Adrenal gland (tissue), 5 donors: ENCODE measurements at regions not wholly inside any gene's neighbourhood (a gene's known extent, or its start where the extent isn't known, plus 50 kb on each side); places are given as distances from the start of the nearest gene placed in this dataset.

Experiments used
- CTCF ChIP-seq, 6 experiments: fragments of 450-650 bp in 4 of 6; fragments of 200-600 bp in 2 of 6; sonication (generic) in 1 of 6; IDR thresholded peaks; 1 replicate in 5 of 6; 2 replicates in 1 of 6; pipeline versions ENCODE4 v1.5.1 to v1.8.0; 2016 to 2021; ENCODE audit warnings: antibody characterized with exemption in 6 of 6, mild to moderate bottlenecking in 2 of 6, moderate library complexity in 1 of 6
- POLR2A ChIP-seq, 2 donors: fragments of 450-650 bp; IDR thresholded peaks; one replicate each; pipeline ENCODE4 v1.6.1; 2017; ENCODE audit warnings: antibody characterized with exemption in 2 of 2, mild to moderate bottlenecking in 2 of 2, moderate library complexity in 1 of 2
- donor health status: DM: no; HTN: no; CAD: no.

GRCh38 chr9:87088621-87089365 is 141.5 kb upstream of the GAS1 start:
- TF ChIP-seq POLR2A (IDR thresholded peaks at IDR 0.05) (no peak), CTCF (IDR thresholded peaks at IDR 0.05) (no peak)
